ENCODE measurements at regions not wholly inside any gene's neighbourhood (a gene's known extent, or its start where the extent isn't known, plus 50 kb on each side); places are given as distances from the start of the nearest gene placed in this dataset.

- ATAC-seq (no peak), DNase-seq (no peak)
- Histone ChIP-seq H3K9me3 (no peaks in the 10 kb centered on the region), H3K4me1 (no peaks in the 10 kb centered on the region), H3K27ac (no peak overlapping the region), H3K4me3 (no peak overlapping the region), H3K27me3 (no peaks in the 10 kb centered on the region), H3K36me3 (replicated peaks in 1 of 2; ENCODE audit: insufficient read depth in 1 of 2, low read depth in 2 of 2) (no peaks in the 10 kb centered on the region)
- WGBS, 2 donors, result 56 to 72% methylated on average over 1 of the region's 1 CpG
- TF ChIP-seq, protein P1, sequence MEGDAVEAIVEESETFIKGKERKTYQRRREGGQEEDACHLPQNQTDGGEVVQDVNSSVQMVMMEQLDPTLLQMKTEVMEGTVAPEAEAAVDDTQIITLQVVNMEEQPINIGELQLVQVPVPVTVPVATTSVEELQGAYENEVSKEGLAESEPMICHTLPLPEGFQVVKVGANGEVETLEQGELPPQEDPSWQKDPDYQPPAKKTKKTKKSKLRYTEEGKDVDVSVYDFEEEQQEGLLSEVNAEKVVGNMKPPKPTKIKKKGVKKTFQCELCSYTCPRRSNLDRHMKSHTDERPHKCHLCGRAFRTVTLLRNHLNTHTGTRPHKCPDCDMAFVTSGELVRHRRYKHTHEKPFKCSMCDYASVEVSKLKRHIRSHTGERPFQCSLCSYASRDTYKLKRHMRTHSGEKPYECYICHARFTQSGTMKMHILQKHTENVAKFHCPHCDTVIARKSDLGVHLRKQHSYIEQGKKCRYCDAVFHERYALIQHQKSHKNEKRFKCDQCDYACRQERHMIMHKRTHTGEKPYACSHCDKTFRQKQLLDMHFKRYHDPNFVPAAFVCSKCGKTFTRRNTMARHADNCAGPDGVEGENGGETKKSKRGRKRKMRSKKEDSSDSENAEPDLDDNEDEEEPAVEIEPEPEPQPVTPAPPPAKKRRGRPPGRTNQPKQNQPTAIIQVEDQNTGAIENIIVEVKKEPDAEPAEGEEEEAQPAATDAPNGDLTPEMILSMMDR (IDR thresholded peaks at IDR 0.05), result no peak
- no peak for TF ChIP-seq POLR2A (IDR thresholded peaks at IDR 0.05)
- intact Hi-C loops (cut with DNase I), result no loop called here
These were observed 220.6 kb upstream of the CPXCR1 start for GRCh38 chrX:88526385-88526784.

DNA sequence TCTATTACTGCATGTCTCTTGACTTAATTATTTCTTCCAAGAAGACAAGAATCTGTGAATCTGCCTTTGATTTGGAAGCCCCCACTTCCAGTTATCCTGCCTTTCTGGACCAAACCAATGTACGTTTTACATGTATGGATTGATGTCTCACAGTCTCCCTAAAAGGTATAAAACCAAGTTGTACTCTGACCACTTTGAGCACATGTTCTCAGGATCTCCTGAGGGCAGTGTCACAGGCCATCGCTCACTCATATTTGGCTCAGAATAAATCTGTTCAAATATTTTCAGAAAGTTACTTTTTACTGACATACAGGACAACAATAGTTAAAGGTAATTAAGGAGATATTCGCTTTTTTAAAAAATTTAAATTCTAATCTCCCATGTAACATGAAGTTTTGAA is 188.6 kb upstream of the CPXCR1 start:
- Histone ChIP-seq H3K4me1 (no peaks in the 10 kb centered on the region), H3K4me3 (no peak overlapping the region), H3K9me3 (no peaks in the 10 kb centered on the region), H3K36me3 (replicated peaks in 1 of 2; ENCODE audit: insufficient read depth in 1 of 2, low read depth in 2 of 2) (no peaks in the 10 kb centered on the region), H3K27me3 (no peaks in the 10 kb centered on the region), H3K27ac (no peak overlapping the region)
- 61 to 71% methylated on average over 3 of the region's 3 CpGs for WGBS, 2 donors
- no peak for ATAC-seq
- TF ChIP-seq, protein P1 (IDR thresholded peaks at IDR 0.05), result no peak
- no peak for TF ChIP-seq POLR2A (IDR thresholded peaks at IDR 0.05)
- DNase-seq, result no peak
- intact Hi-C loops (cut with DNase I), result no loop called here

DNA sequence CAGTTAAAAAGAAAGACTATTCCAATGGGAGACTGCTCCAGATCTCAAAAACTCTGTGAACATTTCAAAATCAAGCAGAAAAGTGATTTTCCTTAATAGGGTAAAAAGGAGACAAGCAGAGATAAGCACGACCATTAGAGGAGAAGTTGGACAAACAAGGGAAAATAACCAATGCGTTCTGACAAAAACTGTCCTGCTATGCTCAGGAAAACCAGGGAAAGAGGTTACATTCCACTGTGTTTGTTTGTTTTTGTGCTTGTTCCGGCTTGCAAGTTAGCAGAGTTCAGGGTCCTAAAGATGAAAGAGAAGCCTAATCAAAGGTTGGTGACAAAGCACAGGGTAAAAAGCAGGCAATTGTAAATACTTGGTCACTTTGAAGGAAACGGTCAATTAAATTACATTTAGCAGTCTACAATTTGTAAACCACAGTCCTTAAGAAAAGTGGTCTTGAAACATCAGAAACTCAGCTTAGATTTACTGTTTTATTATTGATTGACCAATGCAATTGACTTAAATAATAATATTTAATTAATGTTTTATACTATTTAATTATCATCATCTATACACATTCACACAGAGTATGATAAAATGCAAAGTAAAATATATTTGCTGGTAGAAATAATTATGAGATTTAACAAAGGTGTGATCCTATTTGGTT is 186.2 kb upstream of the CPXCR1 start:
- H3K9me3 ChIP-seq, result no peaks in the 10 kb centered on the region
- H3K27me3 ChIP-seq, result no peaks in the 10 kb centered on the region
- no peak for DNase-seq
- no peak overlapping the region for H3K27ac ChIP-seq
- intact Hi-C loops (cut with DNase I), result no loop called here
- 4 to 6% methylated on average over 4 of the region's 4 CpGs for WGBS, 2 donors
- H3K4me3 ChIP-seq, result no peak overlapping the region
- H3K4me1 ChIP-seq, result no peaks in the 10 kb centered on the region
- TF ChIP-seq, protein P1 (IDR thresholded peaks at IDR 0.05), result no peak
- TF ChIP-seq POLR2A (IDR thresholded peaks at IDR 0.05), result no peak
- ATAC-seq, result no peak
- H3K36me3 ChIP-seq (replicated peaks in 1 of 2; ENCODE audit: insufficient read depth in 1 of 2, low read depth in 2 of 2), result no peaks in the 10 kb centered on the region

GRCh38 chrX:88584283-88584682 is 162.7 kb upstream of the CPXCR1 start:
- Histone ChIP-seq H3K4me3 (no peak overlapping the region), H3K27ac (no peak overlapping the region), H3K4me1 (no peaks in the 10 kb centered on the region), H3K9me3 (no peaks in the 10 kb centered on the region), H3K36me3 (replicated peaks in 1 of 2; ENCODE audit: insufficient read depth in 1 of 2, low read depth in 2 of 2) (no peaks in the 10 kb centered on the region), H3K27me3 (no peaks in the 10 kb centered on the region)
- ATAC-seq (no peak), DNase-seq (no peak)
- TF ChIP-seq, protein P1 (IDR thresholded peaks at IDR 0.05), result no peak
- TF ChIP-seq POLR2A (IDR thresholded peaks at IDR 0.05), result no peak
- 20% methylated on average over 3 of the region's 3 CpGs; no CpG with 5 or more reads in 1 of the 2 donors for WGBS, 2 donors
- intact Hi-C loops (cut with DNase I), result no loop called here

DNA sequence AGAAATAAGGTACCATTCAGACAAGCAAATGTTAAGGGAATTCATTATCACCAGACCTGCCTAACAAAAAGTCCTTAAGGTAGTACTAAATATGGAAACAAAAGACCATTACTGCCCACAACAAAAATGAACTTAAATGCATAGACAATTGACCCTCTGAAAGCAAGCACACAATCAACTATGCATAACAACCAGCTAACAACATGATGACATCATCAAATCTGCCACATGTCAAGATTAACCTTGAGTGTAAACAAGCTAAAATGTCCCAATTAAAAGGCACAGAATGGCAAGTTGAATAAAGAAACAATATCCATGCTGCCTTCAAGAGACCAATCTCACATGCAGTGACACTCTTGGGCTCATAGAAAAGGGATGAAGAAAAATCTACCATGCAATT is 160.7 kb upstream of the CPXCR1 start:
- ATAC-seq (no peak), DNase-seq (no peak)
- Histone ChIP-seq H3K36me3 (replicated peaks in 1 of 2; ENCODE audit: insufficient read depth in 1 of 2, low read depth in 2 of 2) (no peaks in the 10 kb centered on the region), H3K9me3 (no peaks in the 10 kb centered on the region), H3K27me3 (no peaks in the 10 kb centered on the region), H3K4me1 (no peaks in the 10 kb centered on the region), H3K4me3 (no peak overlapping the region), H3K27ac (no peak overlapping the region)
- intact Hi-C loops (cut with DNase I), result no loop called here
- TF ChIP-seq, protein P1 (IDR thresholded peaks at IDR 0.05), result no peak
- no peak for TF ChIP-seq POLR2A (IDR thresholded peaks at IDR 0.05)
